ENCODE measurements at regions not wholly inside any gene's neighbourhood (a gene's known extent, or its start where the extent isn't known, plus 50 kb on each side); places are given as distances from the start of the nearest gene placed in this dataset.

- Histone ChIP-seq H2AFZ (ENCODE audit: low read depth, low read length) (no peak overlapping the region), H3K79me2 (replicated peaks; ENCODE audit: insufficient read depth, low read length) (no peaks in the 10 kb centered on the region), H3K4me2 (ENCODE audit: low read length) (no peak overlapping the region), H3K9me3 (ENCODE audit: low read length) (no peaks in the 10 kb centered on the region), H3K9ac (ENCODE audit: low read length) (no peak overlapping the region), H4K20me1 (ENCODE audit: insufficient read depth) (no peaks in the 10 kb centered on the region), H3K9me2 (ENCODE audit: insufficient read depth, low read length) (no peaks in the 10 kb centered on the region), H3K27me3 (ENCODE audit: insufficient read depth, low read depth, low read length) (no peaks in the 10 kb centered on the region), H3F3A (ENCODE audit: insufficient read depth, low read length, poor library complexity, severe bottlenecking) (no peaks in the 10 kb centered on the region), H3K36me3 (ENCODE audit: insufficient read depth, low read length) (no peaks in the 10 kb centered on the region), H3K27ac (ENCODE audit: low read length) (no peak overlapping the region), H3K4me3 (ENCODE audit: low read length) (no peak overlapping the region)
- TF ChIP-seq RAD21 (conservative IDR thresholded peaks at IDR 0.05) (no peak), EP300 (conservative IDR thresholded peaks at IDR 0.05; ENCODE audit: poor library complexity, severe bottlenecking) (no peak), REST (IDR thresholded peaks at IDR 0.05; ENCODE audit: borderline replicate concordance) (no peak), SMC3 (conservative IDR thresholded peaks at IDR 0.05; ENCODE audit: poor library complexity) (no peak), TAF1 (IDR thresholded peaks at IDR 0.05; ENCODE audit: low read depth) (no peak), EZH2 (IDR thresholded peaks at IDR 0.05; ENCODE audit: borderline replicate concordance, insufficient read depth, low read length, poor library complexity, severe bottlenecking) (no peak), MXI1 (conservative IDR thresholded peaks at IDR 0.05; ENCODE audit: poor library complexity, severe bottlenecking) (no peak), CTCF (IDR thresholded peaks at IDR 0.05; ENCODE audit: poor library complexity, severe bottlenecking) (no peak)
Observed at GRCh38 chr2:63678551-63678950, 89.8 kb downstream of the MDH1 start.

- no peaks in the 10 kb centered on the region for H3K9me3 ChIP-seq (ENCODE audit: low read length)
- TF ChIP-seq MXI1 (conservative IDR thresholded peaks at IDR 0.05; ENCODE audit: poor library complexity, severe bottlenecking) = peak; percentile 41
- TF ChIP-seq EP300 (conservative IDR thresholded peaks at IDR 0.05; ENCODE audit: poor library complexity, severe bottlenecking) = peak; percentile 95
- TF ChIP-seq EZH2 (IDR thresholded peaks at IDR 0.05; ENCODE audit: borderline replicate concordance, insufficient read depth, low read length, poor library complexity, severe bottlenecking) = no peak
- TF ChIP-seq POLR2AphosphoS5 (IDR thresholded peaks at IDR 0.05) = peak; percentile 78
- H3K27ac ChIP-seq (ENCODE audit: low read length) = peak overlapping the region; percentile 30
- no peaks in the 10 kb centered on the region for H3K79me2 ChIP-seq (replicated peaks; ENCODE audit: insufficient read depth, low read length)
- no peaks in the 10 kb centered on the region for H4K20me1 ChIP-seq (ENCODE audit: insufficient read depth)
- H3K4me3 ChIP-seq (ENCODE audit: low read length) = no peak overlapping the region
- no peak overlapping the region for H3K9ac ChIP-seq (ENCODE audit: low read length)
- no peaks in the 10 kb centered on the region for H3K36me3 ChIP-seq (ENCODE audit: insufficient read depth, low read length)
- H3K27me3 ChIP-seq (ENCODE audit: insufficient read depth, low read depth, low read length) = no peaks in the 10 kb centered on the region
- no peaks in the 10 kb centered on the region for H3F3A ChIP-seq (ENCODE audit: insufficient read depth, low read length, poor library complexity, severe bottlenecking)
- H3K4me2 ChIP-seq (ENCODE audit: low read length) = no peak overlapping the region
- H2AFZ ChIP-seq (ENCODE audit: low read depth, low read length) = no peak overlapping the region
- H3K9me2 ChIP-seq (ENCODE audit: insufficient read depth, low read length) = no peaks in the 10 kb centered on the region
Observed at GRCh38 chr2:63679252-63679855, 90.6 kb downstream of the MDH1 start.

Measured in neural cell (in vitro differentiated cells).